Mucosa of rectum (tissue), 2 donors: ENCODE measurements at regions not wholly inside any gene's neighbourhood (a gene's known extent, or its start where the extent isn't known, plus 50 kb on each side); places are given as distances from the start of the nearest gene placed in this dataset.

ENCODE experiments used
- H3K27ac ChIP-seq, 2 donors: one replicate each; pipeline ENCODE4 v1.7.0; 2013; ENCODE audit warnings: inconsistent platforms in 2 of 2, low read depth in 2 of 2, low read length in 2 of 2
- H3K27me3 ChIP-seq, 2 donors: one replicate each; pipeline ENCODE4 v1.7.0; 2013; ENCODE audit warnings: low read length in 2 of 2; ENCODE audit not compliant: control insufficient read depth in 2 of 2, insufficient read depth in 2 of 2
- H3K36me3 ChIP-seq, 2 donors: one replicate each; pipeline ENCODE4 v1.7.0; 2013; ENCODE audit warnings: low read length in 2 of 2; ENCODE audit not compliant: control insufficient read depth in 2 of 2, insufficient read depth in 2 of 2
- H3K4me1 ChIP-seq, 2 donors: one replicate each; pipeline ENCODE4 v1.7.0; 2013; ENCODE audit warnings: low read length in 2 of 2, mild to moderate bottlenecking in 1 of 2; ENCODE audit not compliant: control insufficient read depth in 2 of 2, insufficient read depth in 2 of 2
- H3K4me3 ChIP-seq, 2 donors: one replicate each; pipeline ENCODE4 v1.7.0; 2013; ENCODE audit warnings: low read length in 2 of 2
- H3K9ac ChIP-seq, 2 donors: one replicate each; pipeline ENCODE4 v1.7.0; 2013; ENCODE audit warnings: low read length in 2 of 2, low read depth in 1 of 2, mild to moderate bottlenecking in 1 of 2
- H3K9me3 ChIP-seq, 2 donors: one replicate each; pipeline ENCODE4 v1.7.0; 2013; ENCODE audit warnings: low read length in 2 of 2; ENCODE audit not compliant: control insufficient read depth in 2 of 2
- donor health status: healthy.
- donor health status: Normal muscosa, but diverticular disease.

- Histone ChIP-seq H3K27ac (no peak overlapping the region), H3K36me3 (no peaks in the 10 kb centered on the region), H3K27me3 (no peaks in the 10 kb centered on the region), H3K9ac (no peak overlapping the region), H3K4me1 (no peaks in the 10 kb centered on the region), H3K9me3 (no peaks in the 10 kb centered on the region), H3K4me3 (no peak overlapping the region)
These were observed 714.4 kb upstream of the MARCKS start for GRCh38 chr6:113142671-113143174.

DNA sequence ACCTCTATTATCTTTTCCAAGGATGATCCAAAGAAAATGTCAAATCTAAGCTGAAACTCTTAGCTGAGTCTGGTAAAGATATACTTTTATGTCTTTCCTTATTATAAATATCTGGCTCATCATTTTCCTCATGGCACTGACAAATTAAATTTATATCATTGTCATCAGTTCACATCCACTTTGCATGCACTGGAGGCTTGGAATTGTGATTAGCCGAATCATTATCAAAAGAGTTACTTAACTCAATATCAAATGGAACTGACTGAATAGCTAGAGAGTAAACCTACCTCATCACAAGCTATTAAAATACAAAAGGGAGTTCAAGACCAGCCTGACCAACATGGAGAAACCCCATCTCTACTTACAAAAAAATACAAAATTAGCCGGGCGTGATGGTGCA, 713.9 kb upstream of the MARCKS start:
- H3K4me3 ChIP-seq = no peak overlapping the region
- no peak overlapping the region for H3K9ac ChIP-seq
- no peaks in the 10 kb centered on the region for H3K27me3 ChIP-seq

DNA sequence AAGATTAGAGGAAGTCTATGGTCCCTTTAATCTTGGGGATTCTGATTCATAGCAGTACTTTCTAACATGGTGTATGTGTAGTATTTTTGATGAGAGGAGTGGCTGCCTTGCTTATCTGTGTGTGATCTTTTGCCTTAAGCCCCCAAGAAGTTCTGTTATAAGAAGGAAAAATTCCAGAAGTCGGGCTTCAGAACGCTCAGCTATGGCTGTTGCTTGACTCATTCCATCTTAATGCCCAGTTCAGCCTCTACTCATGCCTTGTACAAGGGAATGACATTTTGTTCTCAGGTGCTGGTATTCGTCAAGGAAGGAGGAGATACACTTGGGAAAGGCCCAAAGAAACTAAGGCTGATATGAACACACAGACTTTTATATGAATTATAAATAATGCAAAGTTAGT, 713.0 kb upstream of the MARCKS start:
- Histone ChIP-seq H3K36me3 (no peaks in the 10 kb centered on the region), H3K4me1 (no peaks in the 10 kb centered on the region), H3K27me3 (no peaks in the 10 kb centered on the region), H3K9ac (no peak overlapping the region), H3K9me3 (no peaks in the 10 kb centered on the region), H3K4me3 (no peak overlapping the region), H3K27ac (no peak overlapping the region)

More for the DNA sequence above, 713.9 kb upstream of the MARCKS start:
- Histone ChIP-seq H3K9me3 (no peaks in the 10 kb centered on the region), H3K36me3 (no peaks in the 10 kb centered on the region), H3K27ac (no peak overlapping the region), H3K4me1 (no peaks in the 10 kb centered on the region)

- no peak overlapping the region for H3K4me3 ChIP-seq
- no peaks in the 10 kb centered on the region for H3K27me3 ChIP-seq
- H3K27ac ChIP-seq = no peak overlapping the region
- H3K4me1 ChIP-seq = no peaks in the 10 kb centered on the region
- no peaks in the 10 kb centered on the region for H3K9me3 ChIP-seq
- H3K9ac ChIP-seq = no peak overlapping the region
- H3K36me3 ChIP-seq = no peaks in the 10 kb centered on the region
These were observed 710.3 kb upstream of the MARCKS start for GRCh38 chr6:113146878-113147277.

DNA sequence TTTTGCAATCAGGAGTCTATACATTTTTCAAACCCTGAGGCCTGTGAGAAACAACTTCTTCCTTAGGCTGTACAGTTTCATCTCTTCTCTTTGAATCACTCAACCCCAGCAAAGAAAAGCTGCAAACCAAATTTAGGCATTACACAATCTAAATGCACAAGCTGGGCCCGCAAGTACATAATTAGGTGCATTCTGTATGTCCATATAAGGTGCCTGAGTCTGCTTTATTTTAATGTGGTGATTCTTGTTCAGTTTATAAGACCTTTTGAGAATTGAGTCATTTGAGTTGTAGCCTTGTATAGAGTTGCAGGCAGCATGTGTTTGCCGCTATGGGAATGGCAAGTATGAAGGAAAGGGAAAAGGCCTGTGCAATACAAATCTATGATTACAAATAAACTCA, 709.6 kb upstream of the MARCKS start:
- no peaks in the 10 kb centered on the region for H3K27me3 ChIP-seq
- no peaks in the 10 kb centered on the region for H3K36me3 ChIP-seq
- H3K4me1 ChIP-seq = no peaks in the 10 kb centered on the region
- H3K27ac ChIP-seq = no peak overlapping the region
- no peak overlapping the region for H3K4me3 ChIP-seq
- no peak overlapping the region for H3K9ac ChIP-seq
- H3K9me3 ChIP-seq = no peaks in the 10 kb centered on the region

- Histone ChIP-seq H3K27ac (no peak overlapping the region), H3K27me3 (no peaks in the 10 kb centered on the region), H3K9me3 (no peaks in the 10 kb centered on the region), H3K4me3 (no peak overlapping the region), H3K36me3 (no peaks in the 10 kb centered on the region), H3K9ac (no peak overlapping the region), H3K4me1 (no peaks in the 10 kb centered on the region)
These were observed 708.6 kb upstream of the MARCKS start for GRCh38 chr6:113148566-113148965.

DNA sequence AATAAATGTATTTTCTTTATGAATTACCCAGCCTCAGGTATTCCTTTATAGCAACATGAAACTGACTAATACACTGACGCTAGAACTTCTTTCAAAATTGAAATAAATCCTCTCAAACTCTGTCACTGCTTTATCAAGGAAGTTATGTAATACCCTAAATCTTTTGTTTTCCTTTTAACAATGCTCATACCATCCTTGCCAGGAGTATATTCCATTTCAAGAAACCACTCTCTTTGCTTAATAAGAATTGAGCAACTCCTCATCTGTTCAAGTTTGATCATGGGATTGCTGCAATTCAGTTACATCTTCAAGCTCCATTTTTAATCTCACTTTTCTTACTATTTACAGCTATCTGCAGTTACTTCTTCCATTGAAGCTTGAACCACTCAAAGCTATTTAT, 707.6 kb upstream of the MARCKS start:
- Histone ChIP-seq H3K9ac (no peak overlapping the region), H3K27me3 (no peaks in the 10 kb centered on the region), H3K4me1 (no peaks in the 10 kb centered on the region), H3K27ac (no peak overlapping the region), H3K4me3 (no peak overlapping the region), H3K36me3 (no peaks in the 10 kb centered on the region), H3K9me3 (no peaks in the 10 kb centered on the region)

DNA sequence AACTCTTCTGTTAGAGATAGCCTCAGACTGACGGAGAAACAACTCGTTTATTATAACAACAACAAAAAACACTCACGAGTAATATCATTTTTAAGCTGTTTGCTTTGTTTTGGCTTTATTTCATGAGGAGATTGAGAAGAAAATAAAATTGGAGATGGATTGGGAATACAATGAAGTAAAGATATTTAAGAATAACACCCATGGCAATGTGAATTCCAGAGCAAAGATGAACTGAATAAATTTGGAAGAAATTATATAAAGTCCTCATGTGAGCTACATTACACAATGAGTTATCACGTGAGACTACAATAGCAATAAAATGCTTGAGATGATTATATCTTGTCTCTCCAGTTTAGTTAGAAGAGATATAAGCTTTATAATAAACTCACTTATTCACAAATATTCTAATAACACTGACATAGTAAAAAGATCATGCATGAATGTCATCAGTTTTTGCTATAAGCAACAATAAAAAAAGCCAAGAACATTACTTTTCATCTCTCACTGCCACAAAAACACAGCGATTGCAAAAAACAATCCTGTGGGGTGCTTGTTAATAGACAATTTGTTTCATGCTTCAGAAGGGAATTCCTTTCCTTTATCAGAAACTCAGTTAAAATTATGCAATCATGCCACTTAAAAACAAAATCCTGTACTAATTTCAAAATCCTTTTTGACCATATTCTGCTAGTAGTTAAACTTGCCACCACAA, 696.7 kb upstream of the MARCKS start:
- no peak overlapping the region for H3K4me3 ChIP-seq
- no peaks in the 10 kb centered on the region for H3K27me3 ChIP-seq
- no peaks in the 10 kb centered on the region for H3K4me1 ChIP-seq
- H3K36me3 ChIP-seq = no peaks in the 10 kb centered on the region
- no peak overlapping the region for H3K9ac ChIP-seq
- H3K27ac ChIP-seq = no peak overlapping the region
- no peaks in the 10 kb centered on the region for H3K9me3 ChIP-seq

DNA sequence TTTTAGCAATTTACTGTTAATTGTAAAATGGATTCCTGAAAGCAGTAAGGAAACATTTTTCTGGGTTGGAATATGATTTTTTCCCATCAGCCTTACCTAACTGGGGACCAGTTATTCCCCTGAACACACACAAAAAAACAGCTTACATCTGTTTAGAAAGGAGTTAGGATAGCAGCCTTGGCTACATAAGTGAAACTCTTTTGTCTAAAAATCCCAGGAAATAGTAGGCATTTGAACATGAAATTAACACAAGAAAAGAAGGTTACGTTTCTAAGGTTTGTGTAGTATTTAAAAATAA, 696.2 kb upstream of the MARCKS start:
- no peak overlapping the region for H3K9ac ChIP-seq
- no peaks in the 10 kb centered on the region for H3K4me1 ChIP-seq
- H3K9me3 ChIP-seq = no peaks in the 10 kb centered on the region
- H3K36me3 ChIP-seq = no peaks in the 10 kb centered on the region
- no peak overlapping the region for H3K4me3 ChIP-seq
- H3K27ac ChIP-seq = no peak overlapping the region
- H3K27me3 ChIP-seq = no peaks in the 10 kb centered on the region

- no peaks in the 10 kb centered on the region for H3K9me3 ChIP-seq
These were observed 694.4 kb upstream of the MARCKS start for GRCh38 chr6:113162739-113163138.

GRCh38 chr6:113168057-113168456, 689.1 kb upstream of the MARCKS start:
- no peak overlapping the region for H3K4me3 ChIP-seq
- H3K36me3 ChIP-seq = no peaks in the 10 kb centered on the region
- H3K9ac ChIP-seq = no peak overlapping the region
- no peaks in the 10 kb centered on the region for H3K27me3 ChIP-seq
- H3K27ac ChIP-seq = no peak overlapping the region
- H3K9me3 ChIP-seq = no peaks in the 10 kb centered on the region
- H3K4me1 ChIP-seq = no peaks in the 10 kb centered on the region

More at GRCh38 chr6:113162739-113163138, 694.4 kb upstream of the MARCKS start:
- Histone ChIP-seq H3K36me3 (no peaks in the 10 kb centered on the region), H3K4me1 (no peaks in the 10 kb centered on the region), H3K4me3 (no peak overlapping the region), H3K9ac (no peak overlapping the region), H3K27me3 (no peaks in the 10 kb centered on the region), H3K27ac (no peak overlapping the region)
